ENCODE measurements at regions not wholly inside any gene's neighbourhood (a gene's known extent, or its start where the extent isn't known, plus 50 kb on each side); places are given as distances from the start of the nearest gene placed in this dataset.

DNA sequence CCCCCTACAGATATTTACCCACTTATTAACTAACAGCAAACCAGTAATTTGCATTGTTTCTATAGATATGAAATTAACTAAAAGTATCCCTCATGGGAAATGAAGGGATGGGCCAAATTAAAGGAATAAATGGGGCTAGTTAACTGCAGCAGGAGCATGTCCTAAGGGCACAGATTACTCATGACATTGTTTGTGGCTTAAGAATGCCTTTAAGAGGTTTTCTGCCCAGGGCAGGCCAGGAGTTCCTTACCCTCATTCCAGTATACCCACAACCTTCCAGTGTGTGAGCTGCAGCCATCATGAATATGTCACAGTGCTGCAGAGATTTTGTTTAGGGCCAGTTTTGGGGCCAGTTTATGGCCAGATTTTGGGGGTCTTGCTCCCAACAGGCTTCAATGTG lies 1101.9 kb downstream of the PRIM2 start (continued):
- TF ChIP-seq, protein P1, sequence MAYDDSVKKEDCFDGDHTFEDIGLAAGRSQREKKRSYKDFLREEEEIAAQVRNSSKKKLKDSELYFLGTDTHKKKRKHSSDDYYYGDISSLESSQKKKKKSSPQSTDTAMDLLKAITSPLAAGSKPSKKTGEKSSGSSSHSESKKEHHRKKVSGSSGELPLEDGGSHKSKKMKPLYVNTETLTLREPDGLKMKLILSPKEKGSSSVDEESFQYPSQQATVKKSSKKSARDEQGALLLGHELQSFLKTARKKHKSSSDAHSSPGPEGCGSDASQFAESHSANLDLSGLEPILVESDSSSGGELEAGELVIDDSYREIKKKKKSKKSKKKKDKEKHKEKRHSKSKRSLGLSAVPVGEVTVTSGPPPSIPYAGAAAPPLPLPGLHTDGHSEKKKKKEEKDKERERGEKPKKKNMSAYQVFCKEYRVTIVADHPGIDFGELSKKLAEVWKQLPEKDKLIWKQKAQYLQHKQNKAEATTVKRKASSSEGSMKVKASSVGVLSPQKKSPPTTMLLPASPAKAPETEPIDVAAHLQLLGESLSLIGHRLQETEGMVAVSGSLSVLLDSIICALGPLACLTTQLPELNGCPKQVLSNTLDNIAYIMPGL (CRISPR knock-in tag; IDR thresholded peaks at IDR 0.05; ENCODE audit: borderline replicate concordance in 1 of 2, low read depth in 1 of 2) = no peak

Small RNA genes lying in the stretch of these regions (small RNA-seq; reads per million reads assigned to genes)
- gene AL603755.1 (ENCODE audit: insufficient read depth in 2 of 3, insufficient read length in 3 of 3, low read depth in 2 of 3, low replicate concordance in 1 of 3) = 0 reads per million in 3 experiments

Data from HepG2 (cell line).